ENCODE measurements at regions not wholly inside any gene's neighbourhood (a gene's known extent, or its start where the extent isn't known, plus 50 kb on each side); places are given as distances from the start of the nearest gene placed in this dataset.

GRCh38 chr21:14683063-14683462, 136.9 kb upstream of the SAMSN1 start:
- Histone ChIP-seq H3K9me3 (no peaks in the 10 kb centered on the region), H3K4me3 (no peak overlapping the region), H3K27ac (no peak overlapping the region), H3K36me3 (no peaks in the 10 kb centered on the region), H3K27me3 (no peaks in the 10 kb centered on the region), H3K4me1 (no peaks in the 10 kb centered on the region)
- TF ChIP-seq POLR2A (IDR thresholded peaks at IDR 0.05) (no peak), POLR2AphosphoS5 (IDR thresholded peaks at IDR 0.05) (no peak), CTCF (IDR thresholded peaks at IDR 0.05) (no peak)
- no peak for DNase-seq (ENCODE audit: low spot score in 2 of 2)
- intact Hi-C loops (cut with DNase I; ENCODE audit: low total_unique reads) = no loop called here

- no peak overlapping the region for H3K4me3 ChIP-seq
- no peaks in the 10 kb centered on the region for H3K9me3 ChIP-seq
- no peak for DNase-seq (ENCODE audit: low spot score in 2 of 2)
- no peak for TF ChIP-seq POLR2AphosphoS5 (IDR thresholded peaks at IDR 0.05)
- TF ChIP-seq POLR2A (IDR thresholded peaks at IDR 0.05) = no peak
- no peak for TF ChIP-seq CTCF (IDR thresholded peaks at IDR 0.05)
- intact Hi-C loops (cut with DNase I; ENCODE audit: low total_unique reads) = no loop called here
- no peaks in the 10 kb centered on the region for H3K4me1 ChIP-seq
- H3K36me3 ChIP-seq = no peaks in the 10 kb centered on the region
- no peak overlapping the region for H3K27ac ChIP-seq
- H3K27me3 ChIP-seq = no peaks in the 10 kb centered on the region
Measured at GRCh38 chr21:14678973-14679574, 133.0 kb upstream of the SAMSN1 start.

GRCh38 chr21:14677639-14678179, 131.6 kb upstream of the SAMSN1 start:
- H3K4me1 ChIP-seq = no peaks in the 10 kb centered on the region
- no peak for TF ChIP-seq POLR2A (IDR thresholded peaks at IDR 0.05)
- no peak for TF ChIP-seq POLR2AphosphoS5 (IDR thresholded peaks at IDR 0.05)
- TF ChIP-seq CTCF (IDR thresholded peaks at IDR 0.05) = no peak
- no peak overlapping the region for H3K4me3 ChIP-seq
- DNase-seq (ENCODE audit: low spot score in 2 of 2) = no peak
- intact Hi-C loops (cut with DNase I; ENCODE audit: low total_unique reads) = no loop called here
- no peak overlapping the region for H3K27ac ChIP-seq
- no peaks in the 10 kb centered on the region for H3K9me3 ChIP-seq
- no peaks in the 10 kb centered on the region for H3K27me3 ChIP-seq
- no peaks in the 10 kb centered on the region for H3K36me3 ChIP-seq

- TF ChIP-seq POLR2A (IDR thresholded peaks at IDR 0.05) = no peak
- no peak for TF ChIP-seq POLR2AphosphoS5 (IDR thresholded peaks at IDR 0.05)
- TF ChIP-seq CTCF (IDR thresholded peaks at IDR 0.05) = no peak
- Histone ChIP-seq H3K4me3 (no peak overlapping the region), H3K27me3 (no peaks in the 10 kb centered on the region), H3K4me1 (no peaks in the 10 kb centered on the region), H3K27ac (no peak overlapping the region), H3K9me3 (no peaks in the 10 kb centered on the region), H3K36me3 (no peaks in the 10 kb centered on the region)
- intact Hi-C loops (cut with DNase I; ENCODE audit: low total_unique reads) = no loop called here
- no peak for DNase-seq (ENCODE audit: low spot score in 2 of 2)
Measured at GRCh38 chr21:14677013-14677412, 130.9 kb upstream of the SAMSN1 start.

GRCh38 chr21:14675774-14676530, 129.8 kb upstream of the SAMSN1 start:
- Histone ChIP-seq H3K36me3 (no peaks in the 10 kb centered on the region), H3K27ac (no peak overlapping the region), H3K27me3 (no peaks in the 10 kb centered on the region), H3K4me1 (no peaks in the 10 kb centered on the region), H3K9me3 (no peaks in the 10 kb centered on the region), H3K4me3 (no peak overlapping the region)
- intact Hi-C loops (cut with DNase I; ENCODE audit: low total_unique reads) = no loop called here
- no peak for TF ChIP-seq POLR2A (IDR thresholded peaks at IDR 0.05)
- TF ChIP-seq POLR2AphosphoS5 (IDR thresholded peaks at IDR 0.05) = no peak
- TF ChIP-seq CTCF (IDR thresholded peaks at IDR 0.05) = no peak
- no peak for DNase-seq (ENCODE audit: low spot score in 2 of 2)
